ENCODE measurements at regions not wholly inside any gene's neighbourhood (a gene's known extent, or its start where the extent isn't known, plus 50 kb on each side); places are given as distances from the start of the nearest gene placed in this dataset.

GRCh38 chr3:31275583-31275982 lies 257.1 kb upstream of the STT3B start:
- H3K27ac ChIP-seq: peak overlapping the region in 2 of 4 donors; percentile 1 to 6
- DNase-seq: no peak
- H3K36me3 ChIP-seq: no peaks in the 10 kb centered on the region
- intact Hi-C loops (cut with DNase I): no loop called here
- 50 to 52% methylated on average over 3 of the region's 3 CpGs for WGBS, 2 donors
- no peaks in the 10 kb centered on the region for H3K27me3 ChIP-seq
- H3K4me1 ChIP-seq: peaks cover 0 to 17% (median 7%) of the 10 kb centered on the region in 3 donors
- H3K4me3 ChIP-seq: no peak overlapping the region
- no peaks in the 10 kb centered on the region for H3K9me3 ChIP-seq
- TF ChIP-seq POLR2A (IDR thresholded peaks at IDR 0.05) (no peak), CTCF (IDR thresholded peaks at IDR 0.05) (no peak)

- Histone ChIP-seq H3K27ac (peak overlapping the region in 1 of 4 donors; percentile 22), H3K4me1 (peaks cover 0 to 17% (median 7%) of the 10 kb centered on the region in 3 donors), H3K36me3 (no peaks in the 10 kb centered on the region), H3K27me3 (no peaks in the 10 kb centered on the region), H3K9me3 (no peaks in the 10 kb centered on the region), H3K4me3 (no peak overlapping the region)
- intact Hi-C loops (cut with DNase I): no loop called here
- TF ChIP-seq CTCF (IDR thresholded peaks at IDR 0.05): no peak
- no peak for TF ChIP-seq POLR2A (IDR thresholded peaks at IDR 0.05)
- no peak for DNase-seq
- WGBS, 2 donors: 44 to 68% methylated on average over 2 of the region's 2 CpGs
These were observed 255.1 kb upstream of the STT3B start for GRCh38 chr3:31277582-31277981.

DNA sequence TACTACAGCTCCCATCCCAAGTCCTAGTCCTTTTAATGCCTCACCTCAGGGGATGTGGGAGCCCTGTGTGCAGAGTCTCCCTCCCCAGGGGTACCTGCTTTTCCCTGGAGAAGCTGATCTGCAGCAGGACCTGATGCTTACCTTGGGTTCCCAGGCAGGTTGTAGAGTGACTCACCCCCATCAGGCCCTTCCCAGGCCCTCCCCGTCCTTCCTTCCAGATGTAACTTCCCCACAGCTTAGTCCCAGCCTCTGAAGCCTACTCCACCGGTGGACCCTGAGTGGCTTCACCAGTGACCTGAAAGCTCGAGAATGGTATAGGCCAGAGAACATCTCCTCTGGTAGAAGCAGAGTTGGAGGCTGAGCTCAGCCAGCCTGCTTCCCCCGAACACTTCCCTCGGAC lies 254.2 kb upstream of the STT3B start:
- Histone ChIP-seq H3K36me3 (no peaks in the 10 kb centered on the region), H3K9me3 (no peaks in the 10 kb centered on the region), H3K4me3 (no peak overlapping the region), H3K27ac (no peak overlapping the region), H3K27me3 (no peaks in the 10 kb centered on the region), H3K4me1 (peaks cover 0 to 17% (median 7%) of the 10 kb centered on the region in 3 donors)
- intact Hi-C loops (cut with DNase I): no loop called here
- TF ChIP-seq CTCF (IDR thresholded peaks at IDR 0.05): no peak
- no peak for TF ChIP-seq POLR2A (IDR thresholded peaks at IDR 0.05)
- no peak for DNase-seq
- WGBS, 2 donors: 86% methylated on average over 4 of the region's 5 CpGs; no CpG with 5 or more reads in 1 of the 2 donors

GRCh38 chr3:31284776-31285175 lies 247.9 kb upstream of the STT3B start:
- H3K4me1 ChIP-seq: peaks cover 5 to 25% (median 15%) of the 10 kb centered on the region in 3 donors
- intact Hi-C loops (cut with DNase I): no loop called here
- H3K27ac ChIP-seq: no peak overlapping the region

More at GRCh38 chr3:31284776-31285175, 247.9 kb upstream of the STT3B start:
- WGBS, 2 donors: 38 to 61% methylated on average over 1 of the region's 1 CpG
- Histone ChIP-seq H3K27me3 (no peaks in the 10 kb centered on the region), H3K4me3 (no peak overlapping the region), H3K9me3 (no peaks in the 10 kb centered on the region), H3K36me3 (no peaks in the 10 kb centered on the region)
- TF ChIP-seq POLR2A (IDR thresholded peaks at IDR 0.05) (no peak), CTCF (IDR thresholded peaks at IDR 0.05) (no peak)
- DNase-seq: no peak

Measured in esophagus squamous epithelium (tissue), 5 donors.